ENCODE measurements at regions not wholly inside any gene's neighbourhood (a gene's known extent, or its start where the extent isn't known, plus 50 kb on each side); places are given as distances from the start of the nearest gene placed in this dataset.

- Histone ChIP-seq H3K4me2 (ENCODE audit: low read depth, low read length, poor library complexity, severe bottlenecking) (no peak overlapping the region), H3K4me3 (ENCODE audit: insufficient read depth, low read length, poor library complexity, severe bottlenecking) (no peak overlapping the region), H3K9ac (ENCODE audit: low read length) (no peak overlapping the region), H3K36me3 (ENCODE audit: low read length) (no peaks in the 10 kb centered on the region), H3F3A (ENCODE audit: insufficient read depth) (no peaks in the 10 kb centered on the region), H3K27me3 (ENCODE audit: low read length) (no peaks in the 10 kb centered on the region), H3K27ac (ENCODE audit: low read depth, low read length) (no peak overlapping the region), H3K9me3 (ENCODE audit: insufficient read depth, low read length) (no peaks in the 10 kb centered on the region), H3K9me2 (replicated peaks; ENCODE audit: insufficient read depth, low read length) (no peaks in the 10 kb centered on the region), H4K20me1 (ENCODE audit: low read depth, low read length) (no peaks in the 10 kb centered on the region), H2AFZ (ENCODE audit: low read depth, low read length, severe bottlenecking) (no peak overlapping the region), H3K79me2 (ENCODE audit: insufficient read depth, low read length) (no peaks in the 10 kb centered on the region)
- no peak for TF ChIP-seq EZH2phosphoT487 (conservative IDR thresholded peaks at IDR 0.05; ENCODE audit: low read length)
- TF ChIP-seq CTCF (IDR thresholded peaks at IDR 0.05; ENCODE audit: insufficient read depth, low read length, poor library complexity, severe bottlenecking) = no peak
Measured at GRCh38 chr13:47611664-47612288, 389.3 kb downstream of the SUCLA2 start.

- Histone ChIP-seq H3K36me3 (ENCODE audit: low read length) (no peaks in the 10 kb centered on the region), H2AFZ (ENCODE audit: low read depth, low read length, severe bottlenecking) (no peak overlapping the region), H3F3A (ENCODE audit: insufficient read depth) (no peaks in the 10 kb centered on the region), H3K4me3 (ENCODE audit: insufficient read depth, low read length, poor library complexity, severe bottlenecking) (no peak overlapping the region), H3K4me2 (ENCODE audit: low read depth, low read length, poor library complexity, severe bottlenecking) (no peak overlapping the region), H3K27me3 (ENCODE audit: low read length) (no peaks in the 10 kb centered on the region), H3K79me2 (ENCODE audit: insufficient read depth, low read length) (no peaks in the 10 kb centered on the region), H3K9ac (ENCODE audit: low read length) (no peak overlapping the region), H4K20me1 (ENCODE audit: low read depth, low read length) (no peaks in the 10 kb centered on the region), H3K9me2 (replicated peaks; ENCODE audit: insufficient read depth, low read length) (no peaks in the 10 kb centered on the region), H3K27ac (ENCODE audit: low read depth, low read length) (no peak overlapping the region), H3K9me3 (ENCODE audit: insufficient read depth, low read length) (no peaks in the 10 kb centered on the region)
- TF ChIP-seq EZH2phosphoT487 (conservative IDR thresholded peaks at IDR 0.05; ENCODE audit: low read length) = no peak
- TF ChIP-seq CTCF (IDR thresholded peaks at IDR 0.05; ENCODE audit: insufficient read depth, low read length, poor library complexity, severe bottlenecking) = no peak
Measured at GRCh38 chr13:47610687-47611086, 390.4 kb downstream of the SUCLA2 start.

- Histone ChIP-seq H3K27me3 (ENCODE audit: low read length) (no peaks in the 10 kb centered on the region), H3F3A (ENCODE audit: insufficient read depth) (no peaks in the 10 kb centered on the region), H2AFZ (ENCODE audit: low read depth, low read length, severe bottlenecking) (no peak overlapping the region), H3K36me3 (ENCODE audit: low read length) (no peaks in the 10 kb centered on the region), H3K79me2 (ENCODE audit: insufficient read depth, low read length) (no peaks in the 10 kb centered on the region), H3K4me2 (ENCODE audit: low read depth, low read length, poor library complexity, severe bottlenecking) (no peak overlapping the region), H3K9me2 (replicated peaks; ENCODE audit: insufficient read depth, low read length) (no peaks in the 10 kb centered on the region), H3K27ac (ENCODE audit: low read depth, low read length) (no peak overlapping the region), H4K20me1 (ENCODE audit: low read depth, low read length) (no peaks in the 10 kb centered on the region), H3K9ac (ENCODE audit: low read length) (no peak overlapping the region), H3K9me3 (ENCODE audit: insufficient read depth, low read length) (no peaks in the 10 kb centered on the region), H3K4me3 (ENCODE audit: insufficient read depth, low read length, poor library complexity, severe bottlenecking) (no peak overlapping the region)
- TF ChIP-seq EZH2phosphoT487 (conservative IDR thresholded peaks at IDR 0.05; ENCODE audit: low read length) (no peak), CTCF (IDR thresholded peaks at IDR 0.05; ENCODE audit: insufficient read depth, low read length, poor library complexity, severe bottlenecking) (no peak)
Measured at GRCh38 chr13:47603365-47603764, 397.7 kb downstream of the SUCLA2 start.
